ENCODE measurements at regions not wholly inside any gene's neighbourhood (a gene's known extent, or its start where the extent isn't known, plus 50 kb on each side); places are given as distances from the start of the nearest gene placed in this dataset.
"Not testable (repeated sequence)": the region's sequence is repeated elsewhere in the genome, so short reads cannot be mapped to it uniquely, and the experiment has no call there.

DNA sequence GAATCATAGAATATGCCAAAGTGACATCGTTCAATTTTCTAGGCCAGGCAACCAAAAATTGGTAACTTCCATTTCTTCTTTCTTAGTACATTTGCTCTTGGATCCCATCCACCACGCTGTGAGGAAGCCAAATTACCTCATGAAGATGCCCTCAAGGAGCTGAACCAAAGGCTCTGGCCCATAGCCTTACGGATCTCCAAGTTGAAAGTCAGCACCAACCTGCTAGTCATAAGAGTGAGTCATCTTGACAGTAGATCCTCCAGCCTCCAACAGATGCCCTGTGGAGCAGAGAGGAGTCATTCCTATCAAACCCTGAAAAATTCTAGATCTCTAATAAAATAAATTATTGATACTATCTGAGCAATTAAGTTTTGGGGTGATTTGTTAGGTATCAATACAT, 322.5 kb upstream of the COL8A1 start:
- no peak for DNase-seq (ENCODE audit: low spot score)

DNA sequence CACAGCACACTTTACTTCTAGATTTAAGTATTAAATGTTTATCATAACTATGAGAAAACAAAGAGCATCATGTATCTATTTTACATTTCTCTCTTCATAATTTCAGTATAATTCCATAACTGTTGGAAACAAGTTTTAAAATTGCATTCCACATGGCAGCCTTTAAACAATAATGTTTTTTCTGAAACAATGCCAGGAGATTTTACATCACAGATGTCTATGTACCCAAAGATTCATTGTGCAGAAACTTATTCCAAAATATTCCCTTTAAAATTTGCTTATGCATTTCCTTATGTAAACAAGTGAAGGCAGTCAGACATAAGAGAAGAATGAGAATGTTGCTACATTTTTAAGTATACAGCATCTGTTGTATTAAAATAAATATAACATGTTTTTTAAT, 324.9 kb upstream of the COL8A1 start:
- DNase-seq (ENCODE audit: low spot score): no peak

DNA sequence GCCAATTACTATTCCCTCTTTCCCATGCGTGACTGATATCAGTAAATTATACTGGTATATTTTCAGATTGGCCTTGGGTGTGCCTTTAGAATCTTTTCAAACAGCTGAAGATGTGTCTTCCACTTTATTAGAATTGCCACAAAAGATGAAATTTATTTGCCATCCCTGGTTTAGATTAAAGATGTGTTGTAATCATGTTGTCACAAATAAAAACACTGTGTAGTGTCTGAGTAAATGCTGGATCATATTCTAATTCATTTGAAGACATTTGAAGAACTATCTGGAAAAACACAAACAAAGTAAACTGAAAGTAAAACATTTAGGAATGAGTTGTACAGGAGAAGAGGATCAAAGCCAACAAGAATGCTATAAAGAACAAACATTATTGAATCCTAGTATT, 339.7 kb upstream of the COL8A1 start:
- DNase-seq (ENCODE audit: low spot score): no peak

DNA sequence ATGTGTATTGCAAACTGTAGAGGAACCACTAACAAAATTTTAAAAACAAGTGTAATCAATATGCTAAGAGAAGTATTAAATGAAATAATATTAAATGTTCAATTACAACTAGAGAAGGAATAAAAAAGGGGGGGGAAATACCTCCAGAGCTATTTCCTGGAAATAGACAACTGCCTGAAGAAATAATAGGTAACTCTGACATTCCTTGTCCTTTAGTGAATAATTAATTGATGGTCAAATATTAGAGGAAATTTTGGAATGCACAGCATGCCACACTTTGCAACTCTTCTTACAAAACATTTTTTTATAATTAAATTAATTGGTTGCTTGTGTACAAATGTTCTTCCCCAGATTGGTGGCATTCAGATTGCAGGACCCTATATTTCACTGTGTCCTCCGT, 342.6 kb upstream of the COL8A1 start:
- DNase-seq (ENCODE audit: low spot score): no peak

DNA sequence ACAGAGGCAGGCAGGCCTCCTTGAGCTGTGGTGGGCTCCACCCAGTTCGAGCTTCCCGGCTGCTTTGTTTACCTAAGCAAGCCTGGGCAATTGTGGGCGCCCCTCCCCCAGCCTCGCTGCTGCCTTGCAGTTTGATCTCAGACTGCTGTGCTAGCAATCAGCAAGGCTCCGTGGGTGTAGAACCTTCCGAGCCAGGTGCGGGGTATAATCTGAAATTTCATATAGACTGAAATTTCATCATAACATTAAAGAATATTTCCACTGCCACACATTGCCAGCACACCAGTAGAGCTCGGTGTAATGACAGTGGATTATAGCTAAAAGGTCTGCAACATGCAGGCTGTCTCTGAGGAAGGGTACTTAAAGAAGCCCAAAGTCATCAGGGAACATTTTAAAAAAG, 344.3 kb upstream of the COL8A1 start:
- DNase-seq (ENCODE audit: low spot score): not testable (repeated sequence)

DNA sequence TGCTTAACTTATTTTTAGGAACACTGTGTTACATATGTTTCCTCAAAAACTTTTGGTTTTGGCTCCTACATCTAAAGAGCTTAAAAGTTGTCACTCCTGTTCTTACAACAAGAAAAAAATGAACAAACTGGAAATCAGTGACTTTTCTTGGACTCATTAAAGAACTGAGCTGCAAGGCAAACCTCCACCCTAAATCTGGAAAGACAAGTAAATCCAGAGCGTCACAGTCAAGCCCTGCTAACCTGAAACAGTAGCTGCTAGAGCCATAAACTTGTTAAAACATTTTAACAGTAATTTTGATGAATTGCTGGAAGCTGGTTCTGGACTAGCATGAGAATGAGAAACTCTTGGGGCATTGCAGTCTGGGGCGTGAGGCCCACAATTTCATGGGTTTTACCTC, 350.5 kb upstream of the COL8A1 start:
- DNase-seq (ENCODE audit: low spot score): no peak

DNA sequence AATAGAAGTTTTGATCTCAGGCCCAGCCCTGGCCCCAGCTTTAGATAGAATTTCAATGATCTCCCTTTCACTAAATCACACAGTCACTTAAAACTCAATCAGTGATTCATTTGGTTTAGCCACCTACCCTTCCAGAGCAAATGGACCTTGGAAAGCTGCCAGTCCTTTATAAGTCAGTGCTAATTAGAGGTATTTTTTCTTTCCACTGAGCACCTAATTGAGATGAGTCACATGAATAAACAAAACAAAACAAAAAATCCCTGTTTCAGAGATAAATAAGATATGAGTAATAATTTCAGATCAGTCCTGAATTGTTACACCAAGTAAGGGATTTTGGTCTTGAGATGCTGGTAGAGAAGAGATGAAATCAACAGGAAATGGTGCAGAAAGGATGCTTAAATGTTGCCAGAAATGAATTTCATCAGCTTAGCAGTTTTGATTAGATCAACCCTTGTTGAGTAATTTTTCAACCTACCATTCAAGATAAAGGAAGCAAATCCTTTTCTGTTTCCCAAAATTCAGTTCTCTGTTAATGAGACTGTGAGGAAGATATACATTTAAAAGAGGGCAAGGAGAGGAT, 352.0 kb upstream of the COL8A1 start:
- DNase-seq (ENCODE audit: low spot score): no peak

DNA sequence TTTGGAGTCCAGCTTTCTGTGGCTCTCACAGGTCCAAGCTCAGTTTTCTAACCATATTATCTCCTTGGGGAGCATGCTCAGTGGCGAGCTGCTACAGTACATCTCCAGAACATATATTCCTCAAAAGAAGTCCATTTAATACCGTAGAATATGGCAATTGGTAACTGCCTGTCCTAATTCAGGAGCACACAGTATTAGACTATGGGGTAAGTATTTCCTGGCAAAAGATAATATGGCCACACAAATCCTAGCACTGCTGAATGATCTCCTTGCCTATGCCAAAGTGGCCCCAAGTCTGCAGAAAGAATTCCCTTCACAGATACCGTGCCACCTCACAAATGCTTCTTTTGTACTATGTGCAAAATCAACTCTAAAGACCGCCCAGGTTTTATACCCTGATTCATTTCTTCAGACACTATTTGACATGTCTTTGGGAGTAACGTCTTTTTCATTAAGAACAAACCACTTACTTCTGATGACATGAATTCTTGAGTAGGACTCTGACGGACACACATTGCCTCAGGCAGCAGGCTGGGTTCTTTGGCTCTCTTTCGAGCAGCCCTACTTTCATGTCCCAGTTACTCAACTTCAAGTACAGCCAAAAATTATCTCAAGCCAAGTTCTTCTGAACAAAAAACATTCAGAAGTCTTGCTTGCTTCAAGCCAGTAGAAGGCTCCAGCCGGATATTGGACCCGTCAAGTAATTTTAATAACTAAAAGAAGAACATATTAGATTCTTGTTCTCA, 368.3 kb upstream of the DCBLD2 start:
- DNase-seq (ENCODE audit: low spot score): peak; percentile 35

DNA sequence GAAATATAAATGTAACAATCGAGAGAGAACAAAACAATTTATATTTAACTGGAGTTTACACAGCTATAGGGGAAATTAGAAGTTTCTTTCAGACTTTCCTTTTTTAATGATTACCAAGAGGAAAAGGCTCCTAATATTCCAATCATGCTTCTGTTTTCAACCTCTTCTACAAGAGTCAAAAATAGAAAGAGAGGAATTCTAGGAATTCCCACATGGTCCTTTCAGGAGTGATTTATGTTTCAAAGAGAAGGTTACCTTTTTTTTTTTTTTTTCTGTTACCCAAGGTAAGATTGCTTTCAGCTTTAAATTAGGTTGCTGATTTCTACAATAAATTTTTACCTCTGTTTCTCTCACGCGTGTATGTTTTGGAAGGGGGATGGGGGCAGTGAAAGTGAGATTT, 355.3 kb upstream of the DCBLD2 start:
- no peak for DNase-seq (ENCODE audit: low spot score)

DNA sequence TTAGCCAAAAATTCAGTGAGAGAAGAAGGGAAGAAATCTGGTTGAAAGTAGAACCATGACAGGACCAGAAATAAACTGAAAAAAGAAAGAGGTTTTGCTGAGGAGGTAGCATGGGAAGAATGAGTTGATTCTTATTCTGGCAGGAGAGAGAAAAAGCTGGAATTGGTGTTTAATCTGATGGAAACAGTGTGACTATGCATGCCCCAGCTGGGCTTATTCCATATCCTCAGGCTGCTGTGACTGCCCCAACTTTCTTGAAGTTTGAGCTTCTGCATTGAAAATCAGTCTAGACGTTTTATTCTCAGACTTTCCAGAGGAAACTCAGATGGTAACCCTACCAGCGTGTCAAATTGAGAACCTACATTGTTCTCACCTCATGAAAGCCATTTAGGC, 352.5 kb upstream of the DCBLD2 start:
- DNase-seq (ENCODE audit: low spot score): peak; percentile 16

DNA sequence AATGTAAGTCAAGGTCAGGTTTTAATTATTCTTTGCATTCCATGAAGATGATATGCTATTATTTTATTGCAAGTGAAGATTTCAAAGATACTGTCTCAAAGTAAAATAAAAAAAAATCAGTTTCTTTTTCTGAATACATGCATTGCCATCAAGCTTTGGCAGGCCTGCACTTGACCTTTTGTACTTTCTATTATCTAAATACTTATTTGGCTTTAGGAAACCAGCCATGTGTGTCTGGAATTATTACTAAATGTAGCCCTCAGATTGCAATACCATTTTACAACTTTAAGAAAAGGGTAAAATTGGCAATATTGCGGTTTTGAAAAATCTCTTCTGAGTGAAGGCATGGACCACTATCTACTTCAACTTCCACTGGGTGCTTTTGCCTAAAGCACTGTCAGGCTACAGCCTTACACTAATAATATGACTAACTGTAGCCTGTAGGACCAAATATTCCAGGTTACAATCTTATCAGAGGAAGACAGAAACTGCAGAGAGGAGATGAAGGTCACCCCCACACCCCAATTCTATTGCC, 349.4 kb upstream of the DCBLD2 start:
- DNase-seq (ENCODE audit: low spot score): no peak

DNA sequence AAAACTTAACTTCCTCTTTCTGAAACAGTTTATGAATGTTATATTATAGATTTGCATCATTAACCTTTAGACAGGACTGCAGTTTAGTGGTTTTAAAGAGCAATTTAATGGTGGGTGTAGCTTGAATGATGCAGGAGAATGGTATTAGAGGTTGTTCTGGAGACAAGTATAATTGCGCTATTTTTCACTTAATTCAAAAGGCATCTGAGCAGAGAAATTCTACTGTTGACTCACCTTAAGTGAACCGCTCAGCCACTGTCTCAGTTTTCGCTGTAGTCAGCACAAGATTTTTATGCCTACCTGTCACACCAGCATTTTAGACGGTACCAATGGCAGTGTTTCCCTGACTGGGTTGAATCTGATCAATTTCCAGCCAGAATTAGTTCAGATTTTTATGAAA, 348.8 kb upstream of the DCBLD2 start:
- DNase-seq (ENCODE audit: low spot score): no peak

DNA sequence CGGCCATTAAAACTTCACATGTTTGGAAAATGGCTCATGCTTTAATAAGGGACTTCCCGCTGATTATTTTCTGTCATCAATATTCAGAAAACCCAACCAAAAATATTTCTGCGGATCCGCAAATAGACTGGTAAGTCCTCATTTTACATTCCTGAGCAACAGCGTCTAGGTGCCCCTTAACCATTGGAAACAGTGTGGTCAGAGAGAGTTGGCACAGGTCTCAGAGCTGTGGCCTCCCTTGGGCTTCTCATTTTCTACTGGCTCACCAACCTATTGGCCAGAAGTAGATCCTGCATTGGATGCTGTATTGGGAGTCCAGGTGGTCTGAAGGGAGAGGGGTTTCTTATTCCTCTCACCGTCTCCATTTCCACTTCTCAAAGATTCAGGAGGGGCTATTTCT, 348.1 kb upstream of the DCBLD2 start:
- DNase-seq (ENCODE audit: low spot score): no peak

DNA sequence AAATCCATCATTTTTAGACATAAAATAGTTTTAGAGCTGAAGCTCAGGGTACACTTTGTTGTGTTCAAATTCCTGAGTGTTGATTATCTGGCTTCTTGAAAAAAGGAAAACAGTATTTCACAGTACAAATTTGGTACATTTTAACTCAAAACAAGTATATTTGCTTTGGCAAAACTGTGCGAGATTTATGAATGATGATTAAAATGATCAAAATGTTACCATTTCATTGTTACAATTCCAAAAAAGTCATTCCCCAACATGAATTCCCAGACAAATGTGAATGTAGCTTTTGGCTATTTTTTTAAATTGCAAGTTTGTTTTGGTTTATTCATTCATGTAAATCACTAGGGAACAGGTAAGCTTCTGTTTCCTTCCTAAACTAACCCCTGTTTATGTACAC, 347.4 kb upstream of the DCBLD2 start:
- no peak for DNase-seq (ENCODE audit: low spot score)

DNA sequence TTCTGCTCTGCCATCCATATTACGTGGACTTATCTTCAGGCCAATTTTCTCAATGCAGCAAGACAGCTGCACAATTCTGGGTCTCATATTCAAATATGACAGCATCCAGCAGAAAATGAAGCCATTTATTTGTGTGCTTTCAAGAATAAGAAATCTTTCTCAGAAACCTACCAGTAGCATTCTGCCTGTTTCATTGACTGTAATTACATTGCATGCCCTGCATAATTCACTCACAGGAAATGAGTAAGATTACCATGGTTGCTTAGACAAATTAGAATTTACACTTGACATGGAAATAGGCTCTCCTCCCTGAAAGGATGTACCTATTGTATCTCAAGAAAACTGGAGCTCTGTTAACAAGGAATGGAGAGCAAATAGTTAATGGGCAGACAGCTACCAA, 346.6 kb upstream of the DCBLD2 start:
- no peak for DNase-seq (ENCODE audit: low spot score)

DNA sequence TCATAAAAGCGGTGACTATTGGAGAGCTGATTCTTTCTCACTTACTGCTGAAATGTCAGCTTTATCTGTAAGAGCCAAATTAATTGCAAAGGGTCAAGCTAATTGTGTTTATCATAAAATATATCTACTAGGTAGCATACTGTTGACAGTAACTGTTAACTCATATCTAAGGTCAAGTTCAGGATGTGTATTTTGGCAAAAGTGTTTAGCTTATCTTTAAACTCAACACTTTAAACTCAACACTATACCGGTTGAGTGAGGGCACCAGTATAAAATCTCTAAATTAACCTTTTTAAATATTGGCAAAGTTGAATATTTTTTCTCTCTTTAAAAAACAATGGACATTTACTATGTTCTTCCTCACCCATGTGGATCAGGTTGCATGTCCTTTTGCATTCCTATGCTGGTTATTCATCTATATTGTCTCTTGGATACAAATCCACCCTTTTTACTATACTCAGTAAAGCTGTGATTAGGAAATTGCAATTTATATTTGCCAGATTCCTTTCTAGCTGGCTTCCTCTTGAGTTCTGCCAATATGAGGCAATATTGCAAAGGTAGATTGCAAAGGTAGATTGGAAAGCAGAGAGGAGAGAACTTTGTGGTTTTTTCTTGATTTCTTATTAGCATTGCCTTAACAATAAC, 344.6 kb upstream of the DCBLD2 start:
- no peak for DNase-seq (ENCODE audit: low spot score)

DNA sequence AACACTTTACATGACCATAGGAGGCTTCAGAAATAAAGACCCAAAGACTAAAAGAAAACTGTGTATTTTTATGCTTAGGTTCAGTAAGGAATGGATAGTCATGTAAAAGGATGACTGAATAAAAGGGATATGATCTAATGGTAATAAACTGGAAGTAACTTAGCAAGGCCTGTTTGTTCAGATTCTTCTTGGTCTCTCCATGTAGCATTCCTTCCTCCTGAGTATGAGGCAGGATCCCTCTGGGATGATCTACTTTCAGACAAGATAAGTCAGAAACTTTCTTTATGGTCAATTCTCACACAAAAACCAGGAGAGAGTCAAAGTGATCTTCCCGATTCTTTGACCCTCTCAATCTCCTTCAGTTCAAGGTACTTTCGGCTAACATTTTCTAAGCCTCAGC, 340.8 kb upstream of the DCBLD2 start:
- no peak for DNase-seq (ENCODE audit: low spot score)

DNA sequence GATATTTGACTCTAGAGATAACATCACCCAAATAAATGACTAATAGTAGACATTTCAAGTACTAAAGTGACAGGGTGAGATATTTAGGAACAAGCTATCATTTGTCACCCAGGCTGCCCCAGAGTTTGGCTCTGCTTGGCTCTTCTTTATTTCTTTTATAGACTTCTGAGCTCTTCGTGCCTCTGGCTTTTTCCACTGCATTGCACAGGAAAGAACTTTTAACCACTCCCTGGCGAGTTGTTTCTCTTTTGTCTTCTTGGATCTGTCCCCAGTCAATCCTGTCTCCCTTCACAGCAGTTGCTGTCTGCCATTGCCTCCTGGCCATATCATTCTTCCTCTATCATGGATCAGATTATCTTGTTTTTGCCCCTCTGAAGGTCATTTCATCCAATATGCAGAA, 339.2 kb upstream of the DCBLD2 start:
- no peak for DNase-seq (ENCODE audit: low spot score)

DNA sequence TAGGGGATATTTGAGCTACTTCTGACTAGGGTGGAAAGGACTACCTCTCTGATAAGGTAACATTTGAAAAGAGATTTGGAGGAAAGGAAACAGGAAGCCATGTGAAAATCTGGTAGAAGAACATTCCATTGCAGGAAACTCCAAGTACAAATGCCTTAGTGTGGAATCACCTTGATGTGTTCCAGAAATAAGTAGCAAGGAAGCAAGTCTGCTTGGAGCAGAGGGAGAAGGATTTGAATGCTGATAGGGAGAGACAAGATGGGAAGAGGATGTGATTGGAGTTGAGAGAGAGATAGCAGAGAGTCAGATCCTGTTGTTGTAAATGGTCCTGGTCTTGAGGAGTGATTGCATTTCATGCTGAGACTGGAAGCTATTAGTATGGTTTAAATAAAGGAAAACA, 335.1 kb upstream of the DCBLD2 start:
- DNase-seq (ENCODE audit: low spot score): no peak

DNA sequence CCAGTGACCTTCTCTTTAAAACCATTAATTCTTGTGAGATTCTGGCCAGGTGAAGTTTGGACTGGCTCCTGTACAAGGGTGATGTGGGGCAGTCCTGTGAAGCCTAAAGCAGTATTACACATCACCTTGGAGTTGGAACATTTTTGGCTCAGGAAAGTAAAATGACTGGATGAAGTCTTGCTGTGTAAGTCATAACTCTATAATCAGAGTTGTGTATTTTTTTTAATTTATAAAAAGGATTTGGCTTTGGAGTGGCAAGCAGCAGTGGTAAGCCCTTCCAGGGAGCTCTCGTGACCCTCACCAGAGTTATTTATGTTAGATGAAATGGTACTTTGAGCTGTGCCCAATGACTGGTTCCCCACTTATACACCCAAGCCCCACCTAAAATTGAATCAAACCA, 331.2 kb upstream of the DCBLD2 start:
- no peak for DNase-seq (ENCODE audit: low spot score)

DNA sequence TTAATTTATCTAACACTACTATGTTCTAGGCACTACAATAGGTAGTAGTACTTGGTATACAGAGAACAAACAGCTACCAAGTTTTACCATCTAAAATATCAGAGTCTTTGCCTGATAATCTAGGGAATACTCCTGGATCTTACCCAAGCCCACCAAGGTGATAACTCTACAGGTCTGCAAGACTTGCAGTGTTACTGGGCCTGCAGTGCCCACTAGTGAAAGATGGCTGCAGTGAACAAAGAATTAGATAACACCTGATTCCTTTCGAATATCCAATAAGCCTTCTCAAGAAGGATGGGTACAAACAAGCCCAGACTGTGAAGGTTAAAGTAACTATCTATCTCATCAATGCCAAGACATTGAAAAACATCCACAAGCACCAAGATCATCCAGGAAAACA, 317.0 kb upstream of the DCBLD2 start:
- no peak for DNase-seq (ENCODE audit: low spot score)

DNA sequence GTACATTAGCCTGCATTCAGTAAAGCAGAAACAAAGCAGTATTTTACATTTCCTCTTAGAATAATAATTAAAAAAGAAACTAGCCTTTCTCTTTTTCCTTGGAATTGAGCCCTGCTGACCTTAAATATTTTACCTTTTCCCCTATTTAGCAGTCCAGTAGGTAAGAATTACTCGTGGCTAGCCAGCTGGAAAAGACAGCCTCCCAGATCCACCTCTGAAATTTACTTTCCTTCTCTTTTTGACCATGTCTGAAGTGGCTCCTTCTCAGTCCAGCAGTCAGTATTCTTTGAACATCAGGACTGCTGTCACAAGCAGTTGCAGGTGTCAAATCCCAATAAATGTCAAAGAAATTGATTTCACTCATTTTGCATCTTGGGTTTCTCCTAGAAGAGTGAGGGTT, 311.5 kb upstream of the DCBLD2 start:
- DNase-seq (ENCODE audit: low spot score): no peak

DNA sequence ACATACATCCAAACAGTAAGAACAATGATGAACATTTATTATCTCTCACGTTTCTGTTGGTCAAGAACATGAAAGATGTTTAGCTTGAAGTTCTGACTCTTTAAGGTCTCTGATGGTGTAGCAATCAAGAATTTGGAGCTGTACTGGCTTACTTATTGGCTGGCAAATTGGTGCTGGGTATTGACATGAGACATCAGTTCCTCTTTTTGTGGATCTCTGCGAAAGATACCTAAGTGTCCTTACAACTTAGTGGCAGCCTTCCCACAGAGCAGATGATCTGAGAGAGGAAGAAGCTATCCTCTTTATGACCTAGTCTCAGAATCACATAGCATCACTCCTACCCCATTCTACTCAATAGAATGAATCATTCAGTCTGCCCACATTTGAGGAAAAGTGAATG, 309.8 kb upstream of the DCBLD2 start:
- no peak for DNase-seq (ENCODE audit: low spot score)

DNA sequence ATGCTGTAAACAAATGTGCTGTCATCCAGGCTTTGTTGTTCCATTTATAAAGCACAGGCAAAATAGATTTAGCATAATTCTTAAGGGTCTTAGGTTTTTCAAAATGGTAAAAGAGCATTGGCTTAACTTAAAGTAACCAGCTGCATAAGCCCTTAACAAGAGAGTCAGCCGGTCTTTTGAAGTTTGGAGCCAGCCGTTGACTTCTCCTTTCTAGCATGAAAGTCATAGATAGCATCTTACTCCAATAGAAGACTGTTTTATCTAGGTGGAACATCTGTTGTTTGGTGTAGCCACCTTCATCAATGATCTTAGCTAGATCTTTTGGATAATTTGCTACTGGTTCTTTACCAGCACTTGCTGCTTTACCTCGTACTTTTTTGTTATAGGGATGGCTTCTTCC, 297.5 kb upstream of the DCBLD2 start:
- DNase-seq (ENCODE audit: low spot score): no peak
